ENCODE measurements at regions not wholly inside any gene's neighbourhood (a gene's known extent, or its start where the extent isn't known, plus 50 kb on each side); places are given as distances from the start of the nearest gene placed in this dataset.

- H3K4me3 ChIP-seq (ENCODE audit: low read depth, low read length), result no peak overlapping the region
- no peak for DNase-seq (ENCODE audit: low read depth)
- in situ Hi-C loops (cut with HindIII; ENCODE audit: low sequenced_read_pairs), result no loop called here
- no peak for TF ChIP-seq CTCF (IDR thresholded peaks at IDR 0.05; ENCODE audit: low read depth, low read length, missing control alignments)
Observed at GRCh38 chr6:84280639-84281038, 53.2 kb upstream of the CEP162 start.

- DNase-seq (ENCODE audit: low read depth), result no peak
- in situ Hi-C loops (cut with HindIII; ENCODE audit: low sequenced_read_pairs), result no loop called here
- TF ChIP-seq CTCF (IDR thresholded peaks at IDR 0.05; ENCODE audit: low read depth, low read length, missing control alignments), result no peak
- H3K4me3 ChIP-seq (ENCODE audit: low read depth, low read length), result no peak overlapping the region
Observed at GRCh38 chr6:84280030-84280429, 52.6 kb upstream of the CEP162 start.

- no peak for TF ChIP-seq CTCF (IDR thresholded peaks at IDR 0.05; ENCODE audit: low read depth, low read length, missing control alignments)
- H3K4me3 ChIP-seq (ENCODE audit: low read depth, low read length), result no peak overlapping the region
- DNase-seq (ENCODE audit: low read depth), result no peak
- in situ Hi-C loops (cut with HindIII; ENCODE audit: low sequenced_read_pairs), result no loop called here
Observed at GRCh38 chr6:84278321-84278998, 51.0 kb upstream of the CEP162 start.
